ENCODE measurements at regions not wholly inside any gene's neighbourhood (a gene's known extent, or its start where the extent isn't known, plus 50 kb on each side); places are given as distances from the start of the nearest gene placed in this dataset.

GRCh38 chr15:95834028-95834804 lies 496.3 kb upstream of the NR2F2 start:
- no peaks in the 10 kb centered on the region for H3K36me3 ChIP-seq (ENCODE audit: low read depth)
- H3K9me3 ChIP-seq (ENCODE audit: severe bottlenecking): no peaks in the 10 kb centered on the region
- H3K27me3 ChIP-seq (ENCODE audit: insufficient read depth, poor library complexity, severe bottlenecking): peaks cover 7% of the 10 kb centered on the region
- no peak overlapping the region for H3K27ac ChIP-seq (ENCODE audit: poor library complexity, severe bottlenecking)
- DNase-seq (ENCODE audit: low spot score) (no peak), ATAC-seq (ENCODE audit: low read depth) (no peak)
- H3K4me1 ChIP-seq (ENCODE audit: insufficient read depth, poor library complexity, severe bottlenecking): no peaks in the 10 kb centered on the region
- no peak overlapping the region for H3K4me3 ChIP-seq (ENCODE audit: severe bottlenecking)
- TF ChIP-seq CTCF (IDR thresholded peaks at IDR 0.05; ENCODE audit: poor library complexity, severe bottlenecking): no peak

GRCh38 chr15:95836536-95836935 lies 494.0 kb upstream of the NR2F2 start:
- ATAC-seq (ENCODE audit: low read depth): no peak
- DNase-seq (ENCODE audit: low spot score): no peak

GRCh38 chr15:95837341-95838004 lies 493.0 kb upstream of the NR2F2 start:
- no peaks in the 10 kb centered on the region for H3K4me1 ChIP-seq (ENCODE audit: insufficient read depth, poor library complexity, severe bottlenecking)
- no peak for ATAC-seq (ENCODE audit: low read depth)

More at GRCh38 chr15:95836536-95836935, 494.0 kb upstream of the NR2F2 start:
- no peak overlapping the region for H3K27ac ChIP-seq (ENCODE audit: poor library complexity, severe bottlenecking)
- no peak overlapping the region for H3K4me3 ChIP-seq (ENCODE audit: severe bottlenecking)
- no peaks in the 10 kb centered on the region for H3K9me3 ChIP-seq (ENCODE audit: severe bottlenecking)
- peaks cover 7% of the 10 kb centered on the region for H3K27me3 ChIP-seq (ENCODE audit: insufficient read depth, poor library complexity, severe bottlenecking)
- TF ChIP-seq CTCF (IDR thresholded peaks at IDR 0.05; ENCODE audit: poor library complexity, severe bottlenecking): no peak
- H3K4me1 ChIP-seq (ENCODE audit: insufficient read depth, poor library complexity, severe bottlenecking): no peaks in the 10 kb centered on the region
- no peaks in the 10 kb centered on the region for H3K36me3 ChIP-seq (ENCODE audit: low read depth)

GRCh38 chr15:95839367-95839782 lies 491.1 kb upstream of the NR2F2 start:
- TF ChIP-seq CTCF (IDR thresholded peaks at IDR 0.05; ENCODE audit: poor library complexity, severe bottlenecking): no peak
- ATAC-seq (ENCODE audit: low read depth): no peak
- Histone ChIP-seq H3K27me3 (ENCODE audit: insufficient read depth, poor library complexity, severe bottlenecking) (peaks cover 2% of the 10 kb centered on the region), H3K4me1 (ENCODE audit: insufficient read depth, poor library complexity, severe bottlenecking) (no peaks in the 10 kb centered on the region), H3K36me3 (ENCODE audit: low read depth) (no peaks in the 10 kb centered on the region), H3K27ac (ENCODE audit: poor library complexity, severe bottlenecking) (no peak overlapping the region), H3K4me3 (ENCODE audit: severe bottlenecking) (no peak overlapping the region), H3K9me3 (ENCODE audit: severe bottlenecking) (no peaks in the 10 kb centered on the region)
- DNase-seq (ENCODE audit: low spot score): no peak

More at GRCh38 chr15:95837341-95838004, 493.0 kb upstream of the NR2F2 start:
- no peak for DNase-seq (ENCODE audit: low spot score)
- no peak overlapping the region for H3K4me3 ChIP-seq (ENCODE audit: severe bottlenecking)
- H3K36me3 ChIP-seq (ENCODE audit: low read depth): no peaks in the 10 kb centered on the region
- H3K27me3 ChIP-seq (ENCODE audit: insufficient read depth, poor library complexity, severe bottlenecking): peaks cover 7% of the 10 kb centered on the region
- TF ChIP-seq CTCF (IDR thresholded peaks at IDR 0.05; ENCODE audit: poor library complexity, severe bottlenecking): no peak
- H3K27ac ChIP-seq (ENCODE audit: poor library complexity, severe bottlenecking): no peak overlapping the region
- H3K9me3 ChIP-seq (ENCODE audit: severe bottlenecking): no peaks in the 10 kb centered on the region

- H3K27ac ChIP-seq (ENCODE audit: poor library complexity, severe bottlenecking): no peak overlapping the region
- no peak for TF ChIP-seq CTCF (IDR thresholded peaks at IDR 0.05; ENCODE audit: poor library complexity, severe bottlenecking)
- peaks cover 2% of the 10 kb centered on the region for H3K27me3 ChIP-seq (ENCODE audit: insufficient read depth, poor library complexity, severe bottlenecking)
- no peaks in the 10 kb centered on the region for H3K36me3 ChIP-seq (ENCODE audit: low read depth)
- no peaks in the 10 kb centered on the region for H3K4me1 ChIP-seq (ENCODE audit: insufficient read depth, poor library complexity, severe bottlenecking)
- H3K4me3 ChIP-seq (ENCODE audit: severe bottlenecking): no peak overlapping the region
- H3K9me3 ChIP-seq (ENCODE audit: severe bottlenecking): no peaks in the 10 kb centered on the region
- no peak for DNase-seq (ENCODE audit: low spot score)
- ATAC-seq (ENCODE audit: low read depth): no peak
Observed at GRCh38 chr15:95840004-95840403, 490.5 kb upstream of the NR2F2 start.
